NCI-H774 (cell line): ENCODE measurements at regions not wholly inside any gene's neighbourhood (a gene's known extent, or its start where the extent isn't known, plus 50 kb on each side); places are given as distances from the start of the nearest gene placed in this dataset.

Source experiments
- DNase-seq: peaks from one replicate; lab custom pipeline; 2025; lab: John Stamatoyannopoulos, UW

DNA sequence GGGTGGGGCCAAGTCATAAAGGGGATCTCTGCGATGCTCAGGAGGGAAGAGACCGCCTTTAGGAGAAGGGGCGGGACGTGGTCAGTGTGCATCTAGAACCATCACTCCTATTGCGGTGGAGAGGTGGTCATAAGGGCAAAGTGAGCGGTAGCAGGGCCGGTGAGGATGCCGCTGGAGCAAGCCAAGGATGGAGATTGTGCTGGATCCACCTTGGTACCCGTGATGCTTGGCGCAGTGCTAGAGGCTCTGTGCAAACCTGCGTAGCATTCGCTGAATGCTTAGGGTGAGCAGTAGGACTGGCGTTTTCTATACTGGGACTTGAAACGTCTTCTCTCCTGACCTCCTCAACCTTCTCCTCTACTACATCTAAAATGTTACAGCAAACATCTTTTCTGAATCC lies 294.2 kb downstream of the FGF9 start:
- DNase-seq: no peak

DNA sequence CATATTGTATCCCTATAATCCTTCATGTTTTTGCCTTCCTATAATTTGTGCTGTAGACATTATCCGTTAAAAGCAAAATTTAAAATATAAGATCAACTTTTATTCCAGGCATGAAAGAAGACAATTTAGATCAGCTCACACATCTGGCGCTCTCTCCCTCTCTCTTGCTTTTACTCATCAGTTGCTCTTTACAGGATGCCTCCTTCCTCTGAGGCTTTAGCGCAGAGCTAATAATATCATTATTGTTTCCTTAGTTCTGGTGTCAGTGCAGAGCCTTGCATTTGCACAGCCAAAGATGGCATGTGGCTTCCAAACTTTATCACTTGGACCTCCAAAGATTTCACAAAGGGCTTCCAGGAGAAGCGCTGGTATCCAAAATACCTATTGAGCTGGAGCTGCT lies 295.1 kb downstream of the FGF9 start:
- no peak for DNase-seq

DNA sequence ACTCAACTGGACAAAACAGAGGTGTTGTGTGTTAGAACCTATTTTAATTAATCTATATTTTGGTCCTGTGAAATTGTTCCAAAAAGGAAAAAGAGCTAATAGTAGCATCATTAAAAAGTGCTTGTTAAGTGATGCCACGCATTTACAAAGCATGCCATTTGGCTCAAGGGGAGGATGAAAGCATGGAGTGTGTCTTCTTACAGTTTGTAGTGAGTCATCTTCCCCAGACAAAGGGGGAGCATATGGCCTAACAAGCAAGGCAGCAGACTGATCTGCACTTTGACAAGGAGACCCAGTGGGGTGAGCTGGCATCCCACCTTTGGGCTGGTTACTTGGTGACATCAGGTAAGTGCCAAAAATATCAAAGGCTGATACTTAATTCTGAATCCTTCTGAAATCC lies 297.0 kb downstream of the FGF9 start:
- DNase-seq: no peak

DNA sequence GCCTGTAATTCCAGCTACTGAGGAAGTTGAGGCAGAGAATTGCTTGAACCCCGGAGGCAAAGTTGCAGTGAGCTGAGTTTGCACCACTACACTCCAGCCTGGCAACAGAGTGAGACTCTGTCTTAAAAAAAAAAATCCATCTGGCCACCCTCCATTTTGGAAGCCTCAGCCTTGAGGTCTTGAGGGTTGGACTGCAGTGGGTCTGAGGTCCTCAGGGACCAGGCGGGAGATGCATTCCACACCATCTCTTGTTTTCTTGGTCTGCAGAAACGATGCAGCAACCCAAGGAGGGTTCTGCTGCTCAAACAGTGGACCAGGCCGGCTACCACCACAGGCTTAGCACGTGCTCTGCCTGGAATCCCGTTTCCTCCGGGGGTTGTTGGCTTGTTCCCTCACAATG lies 299.3 kb downstream of the FGF9 start:
- DNase-seq: no peak

DNA sequence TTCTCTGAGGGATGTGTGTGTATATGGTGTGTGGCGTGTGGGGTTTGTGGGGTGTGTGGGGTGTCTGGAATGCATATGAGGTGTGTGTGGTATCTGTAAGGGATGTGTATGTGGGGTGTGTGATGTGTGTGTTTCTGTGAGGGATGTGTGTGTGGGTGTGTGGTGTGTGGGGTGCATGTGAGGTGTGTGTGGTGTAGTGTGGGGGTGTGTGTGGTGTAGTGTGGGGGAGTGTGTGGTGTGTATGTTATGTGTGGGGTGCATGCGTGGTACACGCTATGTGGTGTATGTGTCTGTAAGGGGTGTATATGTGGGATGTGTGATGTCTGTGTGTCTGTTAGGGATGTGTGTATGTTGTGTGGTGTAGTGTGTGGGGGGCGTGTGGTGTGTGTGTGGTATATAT lies 300.0 kb downstream of the FGF9 start:
- no peak for DNase-seq

DNA sequence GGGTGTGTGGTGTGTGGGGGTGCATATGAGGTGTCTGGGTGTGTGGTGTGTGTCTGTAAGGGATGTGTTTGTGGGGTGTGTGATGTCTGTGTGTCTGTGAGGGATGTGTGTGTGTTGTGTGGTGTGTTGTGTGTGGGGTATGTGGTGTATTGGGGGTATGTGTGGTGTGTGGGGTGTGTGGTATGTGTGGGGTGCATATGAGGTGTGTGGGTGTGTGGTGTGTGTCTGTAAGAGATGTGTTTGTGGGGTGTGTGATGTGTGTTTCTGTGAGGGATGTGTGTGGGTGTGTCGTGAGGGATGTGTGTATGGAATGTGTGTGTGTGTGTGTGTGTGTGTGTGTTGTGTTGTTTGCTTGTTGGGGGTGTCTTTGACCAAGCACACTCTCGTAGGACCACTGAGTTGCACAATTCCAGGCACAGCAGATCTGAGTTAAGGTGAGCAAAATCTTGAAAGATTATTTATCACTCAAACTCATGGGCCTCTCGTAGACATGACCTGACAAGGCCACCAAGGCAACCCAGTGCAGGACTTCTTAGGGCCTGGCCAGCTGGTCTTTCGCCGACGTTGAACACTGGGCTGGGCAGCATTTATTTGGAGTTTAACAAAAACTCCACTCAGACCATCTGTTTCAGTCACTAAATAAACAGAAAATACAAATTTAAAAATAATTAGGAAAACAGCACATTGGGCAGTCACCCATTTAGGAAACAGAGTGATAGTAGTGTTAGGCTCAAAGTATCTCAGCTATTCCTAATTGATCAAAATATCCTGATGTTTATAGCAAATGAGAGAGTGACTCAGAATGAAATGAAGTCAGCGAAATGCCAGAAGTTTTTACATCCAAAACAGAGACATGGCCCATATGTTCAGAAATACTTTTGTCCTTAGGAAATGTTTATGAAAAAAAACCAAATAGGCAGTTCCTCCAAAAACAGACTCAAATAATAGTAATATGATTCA lies 301.1 kb downstream of the FGF9 start:
- DNase-seq: no peak

DNA sequence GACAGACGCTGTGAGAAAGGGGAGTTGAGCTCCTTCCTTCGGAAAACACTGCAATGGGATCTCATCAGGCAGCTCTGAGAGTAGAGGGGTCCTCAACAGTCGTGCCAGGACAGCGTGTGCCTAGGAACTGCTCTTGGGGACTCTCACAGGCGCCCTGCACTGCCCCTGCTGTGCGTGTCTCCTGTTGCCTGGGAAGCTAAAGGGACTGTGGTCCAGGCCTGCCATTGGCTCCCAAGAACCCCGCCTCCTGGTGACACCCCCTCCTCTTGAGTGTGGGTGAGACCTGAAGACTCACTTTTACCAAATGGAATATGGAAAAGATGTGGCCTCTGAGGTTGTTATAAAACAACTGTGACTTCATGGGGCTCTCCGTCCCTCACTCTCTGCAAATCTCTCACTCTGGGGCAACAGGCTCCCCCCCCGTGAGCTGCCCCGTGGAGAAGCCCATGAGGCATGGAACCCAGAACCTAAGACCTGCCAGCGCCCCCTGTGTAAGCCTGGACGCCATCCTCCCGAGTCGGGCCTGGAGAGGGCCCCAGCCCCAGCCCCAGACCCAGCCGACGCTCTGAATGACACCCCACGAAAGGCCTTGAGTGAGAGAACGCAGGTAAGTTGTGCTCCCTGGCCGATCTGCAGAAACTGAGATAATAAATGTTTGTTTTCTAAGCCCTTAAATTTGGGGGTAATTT lies 302.7 kb downstream of the FGF9 start:
- DNase-seq: no peak

DNA sequence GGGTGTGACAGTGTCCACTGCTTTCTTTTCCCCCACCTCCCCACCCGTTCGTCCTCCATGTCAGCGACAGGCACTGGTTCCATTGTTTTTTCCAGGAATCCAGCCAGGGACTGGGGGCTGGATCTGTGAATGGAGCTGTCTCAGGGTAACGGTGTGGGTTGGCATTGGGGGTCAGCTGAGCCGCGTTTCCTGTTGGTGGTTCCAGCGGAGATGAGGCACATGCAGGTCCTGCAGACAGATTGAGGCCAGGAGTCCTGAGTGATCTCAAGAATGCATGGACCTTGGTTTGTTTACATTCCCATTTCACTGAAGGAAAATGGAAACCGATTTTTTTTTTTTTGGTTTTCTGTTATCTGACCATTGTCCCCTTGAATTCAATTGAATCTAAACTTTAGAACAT lies 303.9 kb downstream of the FGF9 start:
- DNase-seq: no peak

DNA sequence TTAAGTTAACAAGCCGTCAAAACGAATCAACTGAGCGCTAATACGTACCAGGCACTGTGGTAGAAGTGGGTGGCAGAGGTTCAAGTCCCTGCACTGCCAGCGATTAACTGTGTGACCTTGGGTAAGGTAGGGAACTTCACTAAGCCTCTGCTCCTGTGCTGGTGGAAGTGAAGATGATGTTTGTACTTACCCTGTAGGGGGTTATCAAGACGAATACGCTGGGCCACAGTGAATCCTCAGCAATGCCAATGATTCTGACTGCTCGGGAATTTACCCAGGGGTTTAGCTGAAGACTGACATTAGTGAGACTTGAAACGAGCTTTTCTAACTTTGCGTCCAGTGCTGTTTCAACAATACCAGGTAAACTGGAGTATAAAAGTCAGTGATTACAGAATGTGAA lies 305.3 kb downstream of the FGF9 start:
- no peak for DNase-seq

DNA sequence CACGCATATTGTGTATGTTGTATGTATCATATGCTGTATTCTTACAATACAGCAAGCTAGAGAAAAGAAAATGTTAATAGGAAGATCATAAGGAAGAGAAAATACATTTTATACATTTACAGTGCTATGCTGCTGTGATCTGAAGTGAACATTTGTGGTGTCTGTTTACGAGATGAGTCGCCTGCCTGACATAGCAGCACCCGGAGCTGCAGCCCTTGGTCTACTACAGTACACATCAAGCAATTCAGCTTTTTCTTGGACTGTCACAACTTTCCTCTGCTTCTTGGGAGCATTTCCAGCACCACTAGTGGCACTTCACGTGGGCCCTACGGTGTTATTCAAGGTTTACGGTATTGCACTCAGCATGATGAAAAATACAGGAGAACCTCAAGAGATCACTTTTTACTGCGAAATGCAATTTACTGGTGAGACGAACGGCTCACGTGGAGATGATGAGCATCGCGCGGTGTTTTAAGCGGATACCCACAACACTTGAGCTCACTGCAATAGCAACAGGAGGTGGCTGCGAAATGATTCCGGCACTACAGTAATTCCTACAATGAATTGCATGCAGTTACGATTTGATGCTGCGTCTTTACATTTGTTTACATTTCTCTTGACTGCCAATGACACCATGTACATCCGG lies 308.4 kb downstream of the FGF9 start:
- DNase-seq: no peak

DNA sequence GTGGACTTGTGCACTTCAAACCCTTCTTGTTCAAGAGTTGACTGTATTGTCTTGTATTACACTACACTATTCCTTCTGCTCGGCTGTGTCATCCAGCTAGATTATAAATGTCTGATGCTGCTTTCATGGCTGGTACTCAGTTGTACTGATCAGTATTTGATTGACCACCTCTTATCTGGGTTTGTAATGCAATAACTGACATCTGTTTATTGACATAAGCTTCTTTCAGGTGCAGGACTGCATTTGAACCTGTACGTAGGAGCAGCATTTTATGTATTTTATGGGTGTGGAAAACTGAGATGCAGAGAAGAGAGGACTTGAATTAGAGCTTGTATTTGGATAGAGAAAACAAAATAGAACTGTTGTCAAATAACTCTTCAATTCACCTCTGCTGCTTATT lies 309.2 kb downstream of the FGF9 start:
- no peak for DNase-seq

DNA sequence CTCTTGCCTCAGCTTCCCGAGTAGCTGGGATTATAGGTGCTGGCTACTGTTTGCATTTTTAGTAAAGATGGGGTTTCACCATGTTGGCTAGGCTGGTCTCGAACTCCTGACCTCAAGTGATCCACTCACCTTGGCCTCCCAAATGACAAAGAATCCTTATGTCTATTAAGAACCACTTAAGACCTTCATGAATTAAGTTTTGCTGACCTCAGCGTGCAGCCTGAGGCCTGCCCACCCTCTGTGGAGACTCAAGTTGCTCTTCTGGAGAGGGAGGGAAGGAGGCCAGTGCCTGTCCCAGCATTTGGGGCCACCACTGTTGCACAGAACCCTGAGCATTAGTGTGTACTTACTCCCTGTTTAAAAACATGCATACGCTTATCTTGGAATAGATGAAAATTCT lies 313.3 kb downstream of the FGF9 start:
- DNase-seq: no peak

DNA sequence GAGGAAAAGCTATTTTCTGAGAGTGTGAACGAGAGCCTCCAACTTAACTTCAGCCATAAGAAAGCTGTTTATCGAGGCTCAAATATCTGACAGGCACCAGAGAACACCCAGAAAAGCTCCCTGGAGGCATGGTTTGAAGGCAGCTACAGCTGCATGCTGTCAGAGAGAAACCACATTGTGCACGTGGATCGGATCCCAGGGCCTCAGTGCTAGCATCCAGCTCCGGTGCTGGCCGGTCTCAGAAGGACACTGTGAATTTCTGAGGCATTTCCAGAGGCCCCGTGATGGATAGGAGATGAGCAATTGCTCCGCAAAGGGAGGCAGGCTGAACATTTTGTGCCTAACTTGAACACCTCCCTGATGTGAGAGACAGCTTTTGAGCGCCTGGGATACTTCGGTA lies 315.7 kb downstream of the FGF9 start:
- DNase-seq: no peak

DNA sequence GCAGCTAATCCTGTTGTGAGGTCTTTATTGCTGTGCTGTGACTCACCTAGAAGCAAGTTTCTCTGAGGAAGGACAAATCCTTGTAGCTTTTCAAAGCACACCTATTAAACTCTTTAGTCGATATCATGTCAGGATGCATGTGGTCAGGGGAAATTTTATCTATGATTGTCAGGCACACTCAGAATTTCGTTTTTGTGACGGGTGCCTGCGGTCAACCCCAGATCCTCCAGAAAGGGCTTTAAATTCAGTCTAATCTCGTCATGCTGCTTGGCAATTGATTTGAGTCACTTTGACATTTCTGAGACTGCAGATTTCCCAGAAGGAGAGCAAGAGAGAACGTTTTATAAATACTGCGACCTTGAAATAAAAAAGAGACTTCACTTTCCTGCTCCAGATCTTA lies 316.9 kb downstream of the FGF9 start:
- no peak for DNase-seq

DNA sequence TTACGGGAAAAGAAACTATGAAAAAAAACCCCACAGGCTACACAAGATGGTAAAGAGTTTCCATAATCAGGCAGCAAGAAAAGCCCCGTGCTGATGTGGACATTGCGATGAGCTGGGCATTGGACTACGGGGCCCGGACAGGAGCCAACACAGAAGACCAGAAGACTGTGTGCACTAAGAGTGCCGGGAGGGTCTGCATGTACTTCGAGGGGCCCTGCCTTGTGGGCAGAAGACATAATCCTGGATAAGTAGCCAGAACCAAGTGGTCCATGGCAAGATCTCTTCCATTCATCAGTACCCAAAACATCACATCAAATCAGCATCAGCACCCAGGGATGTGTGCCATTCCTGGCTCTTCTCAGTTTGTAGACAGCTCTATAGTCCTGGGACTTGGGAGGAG lies 317.8 kb downstream of the FGF9 start:
- DNase-seq: no peak

DNA sequence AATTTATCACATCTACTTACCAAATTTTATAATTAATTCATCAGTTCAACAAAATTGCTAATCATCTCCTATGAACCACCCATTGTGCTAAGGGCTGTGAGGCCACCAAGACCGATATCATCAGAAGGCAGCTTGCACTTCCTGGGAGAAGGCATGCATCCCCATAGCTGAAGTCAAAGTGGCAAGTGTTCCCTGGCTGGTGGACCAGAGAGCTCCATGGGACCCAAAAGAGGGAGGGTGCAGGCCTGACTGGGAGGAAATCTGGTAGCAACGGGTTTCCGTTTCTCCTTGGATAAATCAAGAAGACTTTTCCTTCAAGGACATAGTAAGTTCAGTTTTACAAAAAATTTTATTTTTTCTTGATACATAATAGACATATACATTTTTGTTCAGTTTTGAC lies 325.2 kb downstream of the FGF9 start:
- DNase-seq: no peak

DNA sequence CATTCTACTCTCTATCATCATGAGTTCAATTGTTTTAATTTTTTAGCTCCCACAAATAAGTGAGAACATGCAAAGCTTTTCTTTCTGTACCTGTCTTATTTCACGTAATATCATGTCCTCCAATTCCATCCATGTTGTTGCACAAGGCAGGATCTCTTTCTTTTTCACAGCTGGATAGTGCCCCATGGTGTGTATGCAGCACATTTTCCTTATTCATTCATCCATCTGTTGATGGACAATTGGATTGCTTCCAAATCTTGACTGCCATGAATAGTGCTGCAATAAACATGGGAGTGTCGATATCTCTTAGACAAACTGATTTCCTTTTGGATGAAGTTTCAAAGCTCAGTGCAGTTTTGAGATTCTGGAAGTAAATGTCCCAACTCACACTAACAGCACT lies 326.9 kb downstream of the FGF9 start:
- no peak for DNase-seq

DNA sequence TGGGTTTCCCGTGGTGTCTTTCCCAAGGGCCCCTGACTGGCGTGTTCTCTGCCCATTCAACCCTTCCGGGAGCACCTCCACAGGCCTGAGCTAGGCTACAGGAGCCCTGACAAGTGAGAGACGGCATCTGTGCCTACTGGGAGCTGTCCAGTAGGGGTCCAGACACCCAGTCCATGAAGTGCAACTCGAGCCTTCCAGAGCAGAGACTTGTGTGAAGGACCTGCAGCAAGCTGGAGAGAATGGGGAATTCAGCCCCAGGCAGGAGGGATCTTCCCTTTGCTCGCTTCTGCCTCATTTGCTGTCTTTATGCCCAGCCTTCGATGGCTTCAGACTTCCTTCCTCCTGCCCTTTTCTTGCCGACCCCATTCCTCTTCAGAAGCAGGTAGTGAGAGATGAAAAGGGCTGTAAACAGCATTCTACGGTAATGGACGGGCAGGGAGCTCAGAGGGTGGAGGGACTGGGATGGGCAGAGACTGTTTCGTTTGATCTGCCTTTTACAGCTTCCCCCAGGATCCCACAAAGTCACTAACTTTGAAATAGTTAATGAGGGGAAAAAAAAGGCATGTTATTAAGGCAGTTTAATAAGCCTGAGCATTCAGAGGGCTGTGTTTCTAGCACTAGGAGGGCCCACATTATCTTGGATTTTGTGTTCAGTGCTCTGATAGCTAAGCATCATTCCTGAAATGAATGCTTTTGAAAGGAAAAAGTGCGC lies 327.6 kb downstream of the FGF9 start:
- no peak for DNase-seq

DNA sequence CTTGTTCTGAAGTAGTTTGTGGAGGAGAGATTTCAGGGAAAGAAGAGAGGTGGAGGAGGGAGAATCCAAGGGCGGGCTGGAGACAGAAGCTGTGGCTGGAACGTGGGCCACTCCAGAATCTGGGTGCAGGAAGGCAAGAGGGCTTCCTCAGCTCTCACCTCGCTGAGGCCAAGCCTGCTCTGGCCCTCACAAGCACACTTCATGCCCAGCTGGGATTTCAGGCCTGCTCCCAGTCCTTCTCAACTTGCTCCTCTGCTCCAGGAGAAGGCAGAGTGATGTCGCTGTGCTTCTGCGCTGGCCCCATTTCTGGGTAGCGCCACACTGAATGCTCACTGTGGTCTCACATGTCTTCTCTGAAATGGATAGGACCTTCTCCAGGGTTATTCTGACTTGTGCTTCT lies 328.8 kb downstream of the FGF9 start:
- DNase-seq: no peak

DNA sequence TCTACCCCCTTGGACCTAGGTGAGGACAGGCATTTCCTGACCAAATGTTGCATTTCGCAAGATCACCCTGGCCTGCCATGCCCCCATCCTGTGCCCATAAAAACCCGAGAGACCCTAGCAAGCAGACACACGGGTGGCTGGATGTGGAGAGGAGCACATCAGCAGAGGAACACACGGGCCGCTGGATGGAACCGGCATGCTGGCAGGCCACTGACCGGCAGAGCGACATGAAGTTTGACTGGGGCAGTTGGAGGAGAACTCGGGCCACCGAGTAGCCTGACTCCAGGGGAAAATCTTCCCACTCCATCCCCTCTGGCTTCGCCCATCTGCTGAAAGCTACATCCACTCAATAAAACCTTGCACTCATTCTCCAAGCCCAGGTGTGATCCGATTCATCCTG lies 329.3 kb downstream of the FGF9 start:
- DNase-seq: no peak

DNA sequence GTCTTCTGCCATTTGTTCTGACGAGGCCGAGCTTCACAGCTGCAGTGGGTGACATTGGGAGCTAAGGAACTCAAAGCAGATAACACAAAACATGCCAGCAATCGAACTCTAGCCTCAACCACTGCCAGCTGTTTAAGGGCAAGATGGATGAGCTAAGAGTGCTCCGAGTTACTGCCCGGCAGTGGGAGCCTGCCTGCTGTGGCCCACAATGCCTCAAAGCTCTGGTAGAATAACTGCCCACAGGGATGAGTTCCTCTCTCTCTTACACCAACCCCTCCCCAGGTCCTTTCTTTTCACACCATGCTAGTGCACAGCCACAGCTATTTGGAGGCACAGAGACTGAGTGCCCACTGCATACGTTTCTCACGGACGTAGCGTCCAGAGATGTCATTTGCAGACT lies 330.5 kb downstream of the FGF9 start:
- no peak for DNase-seq

DNA sequence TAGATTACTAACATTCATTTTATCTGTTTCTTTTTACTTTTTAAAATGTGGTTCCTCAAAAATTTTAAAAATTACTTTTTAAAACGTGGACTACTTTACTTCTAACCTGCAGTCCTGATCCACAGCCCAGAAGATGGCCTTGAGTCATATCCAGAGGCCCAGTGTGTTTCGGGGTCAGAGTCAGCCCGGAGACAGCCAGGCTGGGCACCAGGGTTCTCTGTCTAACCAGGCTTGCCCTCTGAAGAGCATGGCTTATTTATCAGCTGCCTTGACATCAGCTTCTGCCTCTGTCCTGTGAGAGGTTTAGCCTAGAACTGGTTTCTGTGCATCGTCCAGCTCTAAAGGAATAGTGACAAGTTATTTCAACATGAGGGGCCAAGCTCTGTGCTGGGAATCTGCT lies 332.0 kb downstream of the FGF9 start:
- DNase-seq: no peak
